ENCODE measurements at regions not wholly inside any gene's neighbourhood (a gene's known extent, or its start where the extent isn't known, plus 50 kb on each side); places are given as distances from the start of the nearest gene placed in this dataset.

DNA sequence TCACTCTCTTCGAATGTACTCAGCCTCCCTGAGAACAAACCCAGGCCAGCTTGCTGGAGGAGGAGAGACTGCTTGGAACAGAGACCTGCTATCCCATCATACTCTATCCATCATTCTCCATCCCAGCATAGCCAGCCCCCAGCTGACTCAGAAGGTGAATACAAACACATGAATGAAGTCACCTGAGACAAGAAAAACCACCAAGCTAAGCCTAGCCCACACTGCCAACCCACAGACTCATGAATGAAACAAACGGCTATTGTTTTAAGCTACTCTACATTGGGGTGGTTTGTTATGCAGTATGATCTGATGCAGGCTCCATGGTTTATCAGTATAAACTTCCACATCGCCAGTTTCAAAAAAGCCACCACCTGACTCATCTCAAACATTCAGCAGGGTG, 395.6 kb downstream of the SETD4 start:
- TF ChIP-seq, protein P1, sequence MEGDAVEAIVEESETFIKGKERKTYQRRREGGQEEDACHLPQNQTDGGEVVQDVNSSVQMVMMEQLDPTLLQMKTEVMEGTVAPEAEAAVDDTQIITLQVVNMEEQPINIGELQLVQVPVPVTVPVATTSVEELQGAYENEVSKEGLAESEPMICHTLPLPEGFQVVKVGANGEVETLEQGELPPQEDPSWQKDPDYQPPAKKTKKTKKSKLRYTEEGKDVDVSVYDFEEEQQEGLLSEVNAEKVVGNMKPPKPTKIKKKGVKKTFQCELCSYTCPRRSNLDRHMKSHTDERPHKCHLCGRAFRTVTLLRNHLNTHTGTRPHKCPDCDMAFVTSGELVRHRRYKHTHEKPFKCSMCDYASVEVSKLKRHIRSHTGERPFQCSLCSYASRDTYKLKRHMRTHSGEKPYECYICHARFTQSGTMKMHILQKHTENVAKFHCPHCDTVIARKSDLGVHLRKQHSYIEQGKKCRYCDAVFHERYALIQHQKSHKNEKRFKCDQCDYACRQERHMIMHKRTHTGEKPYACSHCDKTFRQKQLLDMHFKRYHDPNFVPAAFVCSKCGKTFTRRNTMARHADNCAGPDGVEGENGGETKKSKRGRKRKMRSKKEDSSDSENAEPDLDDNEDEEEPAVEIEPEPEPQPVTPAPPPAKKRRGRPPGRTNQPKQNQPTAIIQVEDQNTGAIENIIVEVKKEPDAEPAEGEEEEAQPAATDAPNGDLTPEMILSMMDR (IDR thresholded peaks at IDR 0.05) = no peak
- TF ChIP-seq POLR2AphosphoS5 (IDR thresholded peaks at IDR 0.05) = no peak
- no peak for TF ChIP-seq EP300 (IDR thresholded peaks at IDR 0.05)
- TF ChIP-seq POLR2A (IDR thresholded peaks at IDR 0.05) = no peak

Data from suprapubic skin (tissue), 4 donors.